Smooth muscle cell of the brain vasculature (primary cell): ENCODE measurements at regions not wholly inside any gene's neighbourhood (a gene's known extent, or its start where the extent isn't known, plus 50 kb on each side); places are given as distances from the start of the nearest gene placed in this dataset.

Source experiments
- DNase-seq: peaks from one replicate; pipeline ENCODE4 v3.0.0-alpha.2; 2012; ENCODE audit warnings: low read depth, low spot score

DNA sequence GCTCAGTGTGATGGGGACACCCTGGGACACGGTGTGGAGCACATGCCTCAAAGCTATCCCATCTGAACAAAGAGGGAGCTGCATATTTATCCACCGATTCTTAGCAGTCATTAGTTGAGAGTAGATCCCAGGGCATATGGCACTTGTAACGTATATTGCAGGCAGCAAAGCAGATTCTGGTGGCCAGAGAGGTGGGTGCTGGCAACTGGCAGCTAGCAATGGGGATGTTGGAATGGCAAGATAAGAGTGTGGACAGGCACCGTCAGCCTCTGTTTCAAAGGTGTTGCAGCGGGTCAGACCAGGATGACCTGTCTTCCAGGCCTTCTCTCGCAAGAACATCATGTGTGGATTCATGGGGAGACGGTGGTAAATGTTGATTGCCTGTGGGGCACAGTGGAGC is 54.0 kb upstream of the ADRA1D start:
- DNase-seq: no peak

DNA sequence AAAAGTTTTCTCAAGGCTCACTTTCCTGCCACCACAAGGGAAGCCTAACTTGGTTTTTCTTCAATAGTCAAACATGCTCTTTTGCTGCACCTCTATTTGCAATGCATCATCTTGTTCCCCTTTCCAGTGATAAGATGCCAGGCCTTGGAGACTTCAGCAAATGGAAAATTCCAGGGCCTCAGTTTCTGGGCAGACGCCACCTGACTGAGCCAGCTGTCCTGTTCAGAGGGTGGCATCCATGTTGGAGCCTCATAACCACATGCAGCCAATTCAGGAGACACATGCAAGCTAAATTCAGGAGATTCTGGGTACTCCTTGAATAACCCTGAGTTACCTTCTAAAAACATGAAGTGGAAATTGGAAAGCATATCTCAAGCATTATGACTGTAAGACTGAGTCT is 51.8 kb upstream of the ADRA1D start:
- no peak for DNase-seq

DNA sequence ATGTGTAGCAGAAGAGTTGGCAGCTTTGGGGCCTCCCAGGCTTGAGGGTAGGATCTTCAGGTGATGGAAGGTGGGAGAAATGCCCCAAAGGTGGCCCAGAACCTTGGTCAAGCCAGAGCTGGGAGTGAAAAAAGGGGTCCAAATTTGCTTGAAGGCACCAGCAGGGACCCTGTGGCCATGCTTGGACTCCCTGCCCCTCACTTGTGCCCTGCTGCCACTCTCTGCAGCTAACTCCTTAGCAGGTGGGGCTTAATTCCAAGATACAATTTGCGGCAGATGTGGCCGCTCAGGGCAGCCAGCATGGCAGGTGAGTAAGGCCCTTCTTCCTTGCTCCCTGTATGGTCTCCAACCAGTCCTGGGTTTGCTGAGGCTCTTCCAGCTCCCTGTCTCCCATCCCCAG is 51.3 kb upstream of the ADRA1D start:
- no peak for DNase-seq

DNA sequence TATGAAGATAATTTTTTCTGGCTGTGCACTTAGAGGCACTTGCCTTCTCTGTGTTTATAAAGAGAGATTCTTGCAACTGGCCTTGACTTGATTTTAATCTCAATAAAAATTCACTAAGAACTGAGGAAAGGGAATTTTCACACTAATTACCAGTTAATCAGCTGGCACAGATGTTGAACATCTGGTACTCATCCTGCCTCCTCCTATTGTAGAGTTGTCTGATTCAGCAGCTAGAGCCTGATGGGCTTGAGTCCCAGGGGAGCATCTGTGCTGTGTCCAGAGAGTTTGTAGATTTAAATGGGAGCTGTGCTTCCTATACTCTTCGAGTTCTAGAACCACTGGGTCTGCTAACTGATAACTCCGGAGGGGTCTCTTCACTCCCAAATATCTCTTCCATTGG is 50.7 kb upstream of the ADRA1D start:
- DNase-seq: no peak

DNA sequence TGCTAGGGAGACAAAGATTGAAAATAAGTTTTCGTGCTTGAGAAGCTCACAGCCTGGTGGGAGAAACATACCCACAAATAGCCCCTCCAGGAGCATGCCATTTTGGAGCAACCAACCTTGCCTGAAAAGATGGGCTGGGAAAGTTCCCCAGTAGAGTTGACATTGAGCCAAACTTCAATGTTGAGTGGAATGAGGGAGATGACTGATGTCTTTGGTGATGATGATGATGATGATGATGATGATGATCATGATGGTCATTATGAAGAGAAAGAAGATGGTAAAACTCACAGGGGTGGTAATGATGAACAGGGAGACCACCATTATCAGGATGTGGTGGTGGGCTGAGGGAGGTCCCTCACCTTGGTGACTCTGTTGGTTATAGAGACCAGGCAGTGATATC is 50.1 kb upstream of the ADRA1D start:
- no peak for DNase-seq
